ENCODE measurements at regions not wholly inside any gene's neighbourhood (a gene's known extent, or its start where the extent isn't known, plus 50 kb on each side); places are given as distances from the start of the nearest gene placed in this dataset.

GRCh38 chr1:239840790-239841189 is 250.9 kb upstream of the FMN2 start:
- TF ChIP-seq CTCF (IDR thresholded peaks at IDR 0.05) (no peak), POLR2AphosphoS5 (IDR thresholded peaks at IDR 0.05) (no peak), EP300 (IDR thresholded peaks at IDR 0.05) (no peak)
